ENCODE measurements at regions not wholly inside any gene's neighbourhood (a gene's known extent, or its start where the extent isn't known, plus 50 kb on each side); places are given as distances from the start of the nearest gene placed in this dataset.

GRCh38 chr13:62131604-62132003 lies 716.0 kb upstream of the PCDH20 start:
- no peak for TF ChIP-seq YY1 (IDR thresholded peaks at IDR 0.05; ENCODE audit: insufficient read depth, insufficient read length)
- no peak for TF ChIP-seq SUZ12 (IDR thresholded peaks at IDR 0.05; ENCODE audit: extremely low read depth, insufficient read depth, insufficient read length)
